GM20000 (cell line): ENCODE measurements at regions not wholly inside any gene's neighbourhood (a gene's known extent, or its start where the extent isn't known, plus 50 kb on each side); places are given as distances from the start of the nearest gene placed in this dataset.

ENCODE experiments used
- DNase-seq: peaks from one replicate; pipeline ENCODE4 v3.0.0; 2012; ENCODE audit warnings: low spot score
- CTCF ChIP-seq: IDR thresholded peaks from 2 replicates; pipeline ENCODE4 v1.5.1; 2012; ENCODE audit warnings: mild to moderate bottlenecking, control low read depth; ENCODE audit errors: extremely low read depth, missing control alignments

DNA sequence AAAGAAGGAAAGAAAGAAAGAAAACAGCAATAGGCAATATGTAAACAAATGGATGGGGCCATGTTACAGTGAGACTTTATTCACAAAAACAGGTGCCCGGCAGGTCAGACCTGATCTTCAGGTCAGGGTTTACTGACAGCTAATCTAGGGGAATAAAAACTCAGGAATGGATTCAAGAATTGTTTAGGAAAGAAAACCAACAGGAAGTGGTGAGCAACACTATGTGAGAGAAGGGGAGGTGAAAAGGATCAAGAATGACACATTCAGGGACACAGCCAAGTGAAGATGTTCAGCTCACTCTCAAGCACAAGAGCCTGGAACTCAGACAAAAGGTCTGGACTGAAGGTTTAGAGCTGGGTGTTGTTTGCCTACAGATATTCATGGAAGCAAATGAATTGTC, 244.5 kb downstream of the EFNB2 start:
- no peak for DNase-seq
- TF ChIP-seq CTCF, result no peak

DNA sequence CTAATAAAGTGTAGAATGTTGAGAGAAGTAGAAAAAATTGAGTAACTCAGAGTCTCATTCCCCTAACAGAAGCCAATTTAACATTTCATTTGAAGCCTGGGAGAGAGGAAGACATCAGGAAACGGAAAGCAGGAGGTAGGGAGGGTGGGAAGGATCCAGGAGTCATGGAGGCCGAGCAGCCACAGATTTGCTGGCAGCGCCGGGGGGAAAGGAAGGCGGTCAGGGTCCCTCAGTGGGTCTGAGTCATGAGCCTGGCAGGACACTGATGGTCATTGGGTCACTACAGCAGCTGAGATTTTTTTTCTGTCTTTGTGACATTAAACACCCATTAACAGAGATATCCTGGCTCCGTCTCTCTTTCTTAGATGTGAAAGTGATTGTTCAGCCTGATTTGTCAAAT, 248.1 kb downstream of the EFNB2 start:
- no peak for DNase-seq
- no peak for TF ChIP-seq CTCF

DNA sequence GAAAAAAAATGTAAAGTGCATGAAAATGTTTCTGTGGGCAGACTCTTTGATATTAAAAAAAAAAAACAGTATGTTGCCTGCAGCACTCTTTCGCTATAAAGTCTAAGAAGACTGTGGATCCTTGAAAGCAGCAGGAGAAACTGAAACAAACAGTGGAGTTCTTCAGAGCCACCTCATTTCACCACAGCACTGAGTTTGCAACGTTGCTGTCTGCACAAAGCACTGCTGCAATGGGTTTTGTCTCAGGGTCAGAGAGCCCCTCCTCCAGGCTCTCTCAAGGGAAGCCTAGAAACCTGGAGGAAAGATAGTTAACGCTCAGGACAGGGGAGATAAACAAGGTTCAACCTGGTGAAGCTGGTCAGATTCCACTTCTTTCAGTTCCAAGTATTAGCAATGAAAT, 248.7 kb downstream of the EFNB2 start:
- no peak for DNase-seq
- no peak for TF ChIP-seq CTCF

GRCh38 chr13:106284358-106284757, 251.1 kb downstream of the EFNB2 start:
- no peak for TF ChIP-seq CTCF
- no peak for DNase-seq

GRCh38 chr13:106281426-106281825, 254.0 kb downstream of the EFNB2 start:
- no peak for TF ChIP-seq CTCF
- no peak for DNase-seq

DNA sequence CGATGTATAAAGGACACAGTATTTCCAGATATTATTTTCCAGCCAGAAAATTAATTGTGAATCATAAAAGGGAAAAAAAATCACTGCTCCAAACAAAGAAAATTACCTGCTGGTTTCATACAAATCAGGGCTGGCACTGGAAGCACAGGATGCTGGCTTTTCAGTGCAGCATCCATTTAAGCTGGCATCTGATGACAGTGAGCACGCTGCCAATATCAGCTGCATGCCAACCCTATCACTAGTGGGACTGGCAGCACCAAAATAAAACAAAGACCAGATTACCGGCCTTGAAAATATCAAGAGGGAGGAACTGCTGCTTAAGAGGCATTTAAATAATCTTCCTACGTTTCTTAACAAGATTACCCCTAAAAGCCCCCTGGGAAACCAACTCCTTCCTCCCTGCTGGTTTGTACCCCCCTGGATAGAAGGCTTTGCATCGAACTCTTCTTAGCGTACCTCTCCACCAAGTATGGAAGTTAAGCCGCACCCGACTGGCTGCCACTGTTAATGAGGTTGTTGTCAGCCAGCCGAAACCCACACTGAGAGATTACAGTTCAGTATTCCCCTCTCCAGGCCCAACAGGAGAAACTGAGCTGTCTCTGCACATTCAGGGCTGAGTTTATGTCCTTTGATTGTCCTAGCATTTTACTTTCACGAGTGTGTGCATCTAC, 257.8 kb downstream of the EFNB2 start:
- no peak for TF ChIP-seq CTCF
- no peak for DNase-seq

DNA sequence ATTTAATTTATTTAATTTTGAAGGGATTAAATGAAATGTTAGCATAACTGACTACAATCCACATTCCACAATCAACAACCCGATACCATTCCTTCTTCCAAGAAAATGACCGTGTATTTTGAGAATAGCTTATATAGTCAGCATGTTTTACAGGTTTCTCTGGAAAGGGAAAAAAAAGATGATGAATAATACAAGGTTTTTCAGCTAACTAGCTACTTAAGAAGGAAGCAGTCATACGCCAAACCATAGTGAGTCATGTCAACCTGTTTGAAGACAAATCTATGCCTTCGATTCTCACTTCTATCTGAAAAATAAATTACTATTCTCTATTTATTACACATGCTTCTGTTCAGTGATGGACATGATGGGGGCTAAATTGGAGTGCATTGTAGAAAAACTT, 258.6 kb downstream of the EFNB2 start:
- no peak for TF ChIP-seq CTCF
- DNase-seq, result no peak
